OCI-LY7 (cell line): ENCODE measurements at regions not wholly inside any gene's neighbourhood (a gene's known extent, or its start where the extent isn't known, plus 50 kb on each side); places are given as distances from the start of the nearest gene placed in this dataset.

Experiments
- BruUV-seq: library from RNA; stranded (reverse); fragments of 400-500 nt; replicated peaks from 2 replicates; lab custom pipeline; 2021; lab: Mats Ljungman, UMichigan
- CTCF ChIA-PET: fragments of 300-600 bp; sonication (Branson Sonifier 250); formaldehyde crosslinking; loops from one replicate; lab custom pipeline; 2022; ENCODE audit warnings: antibody characterized with exemption; ENCODE audit not compliant: unreplicated experiment; lab: Charles Lee
- POLR2A ChIA-PET: fragments of 300-600 bp; sonication (Branson Sonifier 250); formaldehyde crosslinking; loops from one replicate; lab custom pipeline; 2022; ENCODE audit warnings: antibody characterized with exemption; lab: Charles Lee
- DNase-seq: peaks from one replicate; pipeline ENCODE4 v3.0.0-alpha.2; 2015; ENCODE audit warnings: low spot score
- H2AFZ ChIP-seq: fragments of 200-600 bp; sonication (generic), shearing (Covaris generic); 2 replicates; pipeline ENCODE4 v1.6.1; 2014; ENCODE audit warnings: mild to moderate bottlenecking, antibody characterized with exemption, low read length, moderate library complexity
- H3K27ac ChIP-seq: fragments of 200-600 bp; sonication (generic); 2 replicates; pipeline ENCODE4 v1.5.1; 2014; ENCODE audit warnings: mixed run types, low read depth, mild to moderate bottlenecking, moderate library complexity, low read length, inconsistent platforms; ENCODE audit not compliant: poor library complexity, severe bottlenecking
- H3K36me3 ChIP-seq: fragments of 200-600 bp; sonication (generic); 2 replicates; pipeline ENCODE4 v1.6.1; 2014; ENCODE audit warnings: mild to moderate bottlenecking, antibody characterized with exemption, low read length, moderate library complexity, mixed read lengths; ENCODE audit not compliant: insufficient read depth
- H3K4me1 ChIP-seq: fragments of 200-600 bp; sonication (generic); 2 replicates; pipeline ENCODE4 v1.5.1; 2014; ENCODE audit warnings: mild to moderate bottlenecking, low read length; ENCODE audit not compliant: insufficient read depth, poor library complexity, severe bottlenecking
- H3K4me2 ChIP-seq: fragments of 200-600 bp; sonication (generic); 2 replicates; pipeline ENCODE4 v1.6.1; 2014; ENCODE audit warnings: mild to moderate bottlenecking, low read length
- H3K4me3 ChIP-seq: fragments of 200-600 bp; sonication (generic); 2 replicates; pipeline ENCODE4 v1.5.1; 2014; ENCODE audit warnings: mild to moderate bottlenecking, low read depth, low read length; ENCODE audit not compliant: poor library complexity, severe bottlenecking
- H3K79me2 ChIP-seq: fragments of 200-600 bp; sonication (generic); 2 replicates; pipeline ENCODE4 v1.6.1; 2016; ENCODE audit warnings: low read depth, mild to moderate bottlenecking, low read length, moderate library complexity, mixed read lengths; ENCODE audit not compliant: insufficient read depth
- H3K9me2 ChIP-seq: fragments of 200-600 bp; sonication (generic); 2 replicates; pipeline ENCODE4 v1.6.1; 2016; ENCODE audit warnings: mild to moderate bottlenecking, low read length, mixed read lengths; ENCODE audit not compliant: insufficient read depth
- H3K9me3 ChIP-seq: fragments of 200-600 bp; sonication (generic); 2 replicates; pipeline ENCODE4 v1.6.1; 2014; ENCODE audit warnings: mild to moderate bottlenecking, mixed run types, low read length, mixed read lengths
- H4K20me1 ChIP-seq: fragments of 200-600 bp; sonication (generic); 2 replicates; pipeline ENCODE4 v1.6.1; 2014; ENCODE audit warnings: mild to moderate bottlenecking, antibody characterized with exemption, low read length, moderate library complexity, mixed read lengths; ENCODE audit not compliant: insufficient read depth
- CTCF ChIP-seq: fragments of 200-600 bp; sonication (generic); conservative IDR thresholded peaks from 2 replicates; pipeline ENCODE4 v1.5.1; 2014; ENCODE audit warnings: mild to moderate bottlenecking, antibody characterized with exemption, low read length, moderate library complexity, mixed read lengths
- EZH2phosphoT487 ChIP-seq: fragments of 200-600 bp; sonication (generic); IDR thresholded peaks from 2 replicates; pipeline ENCODE4 v1.6.1; 2018; ENCODE audit warnings: low read depth, borderline replicate concordance, mild to moderate bottlenecking, mixed run types, antibody characterized with exemption, low read length, moderate library complexity, mixed read lengths
- intact Hi-C: fragments of 100-400 bp; cut with micrococcal nuclease; formaldehyde crosslinking; loops from one replicate; pipeline ENCODE4 v1.10.0; 2022; ENCODE audit not compliant: unreplicated experiment

DNA sequence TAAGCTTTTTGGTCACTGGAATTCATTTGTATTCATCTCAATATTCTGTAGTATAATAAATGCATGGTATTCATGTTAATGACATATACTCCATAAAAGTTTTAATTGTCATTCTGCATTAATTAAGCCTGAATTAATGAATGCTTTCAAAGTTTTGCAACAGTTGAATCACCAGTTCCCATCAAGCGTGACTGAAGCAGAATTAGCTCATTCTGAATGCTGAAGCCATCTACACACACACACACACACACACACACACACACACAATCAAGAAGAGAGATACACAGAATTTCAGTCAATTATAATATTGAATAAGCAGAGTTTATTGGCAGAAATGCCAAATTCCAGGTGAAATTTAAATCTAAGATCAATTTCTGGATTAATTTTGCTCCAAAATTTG lies 252.1 kb upstream of the KCNMB2 start:
- no peak overlapping the region for H2AFZ ChIP-seq
- H3K9me3 ChIP-seq = no peaks in the 10 kb centered on the region
- CTCF ChIA-PET = interaction anchor here (0.6 kb wide), 1 partner anchor 1520 kb away, joined by 3 read pairs; no protein-coding TSS in a partner anchor
- no peaks in the 10 kb centered on the region for H3K4me1 ChIP-seq
- no peak overlapping the region for H3K27ac ChIP-seq
- BruUV-seq = no TSS peak
- intact Hi-C loops = no loop called here
- H3K9me2 ChIP-seq = no peaks in the 10 kb centered on the region
- no peak for DNase-seq
- H3K4me3 ChIP-seq = no peak overlapping the region
- TF ChIP-seq CTCF = no peak
- no peak for TF ChIP-seq EZH2phosphoT487
- POLR2A ChIA-PET = no interaction called here
- H4K20me1 ChIP-seq = no peaks in the 10 kb centered on the region
- no peaks in the 10 kb centered on the region for H3K79me2 ChIP-seq
- H3K36me3 ChIP-seq = no peaks in the 10 kb centered on the region
- no peak overlapping the region for H3K4me2 ChIP-seq

DNA sequence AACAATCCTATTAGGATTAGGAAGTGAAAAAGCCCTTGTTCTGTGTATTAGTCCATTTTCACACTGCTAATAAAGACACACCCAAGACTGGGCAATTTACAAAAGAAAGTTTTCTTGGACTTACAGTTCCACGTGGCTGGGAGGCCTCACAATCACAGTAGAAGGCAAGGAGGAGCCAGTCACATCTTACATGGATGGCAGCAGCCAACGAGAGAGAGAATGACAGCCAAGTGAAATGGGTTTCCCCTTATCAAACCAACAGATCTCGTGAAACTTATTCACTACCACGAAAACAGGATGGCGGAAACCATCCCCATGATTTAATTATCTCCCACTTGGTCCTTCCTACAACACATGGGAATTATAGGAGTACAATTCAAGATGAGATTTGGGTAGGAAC lies 248.2 kb upstream of the KCNMB2 start:
- POLR2A ChIA-PET = no interaction called here
- Histone ChIP-seq H4K20me1 (no peaks in the 10 kb centered on the region), H2AFZ (no peak overlapping the region), H3K9me2 (no peaks in the 10 kb centered on the region), H3K79me2 (no peaks in the 10 kb centered on the region), H3K36me3 (no peaks in the 10 kb centered on the region), H3K27ac (no peak overlapping the region), H3K4me3 (no peak overlapping the region), H3K4me1 (no peaks in the 10 kb centered on the region), H3K9me3 (no peaks in the 10 kb centered on the region), H3K4me2 (no peak overlapping the region)
- CTCF ChIA-PET = no interaction called here
- TF ChIP-seq EZH2phosphoT487 (no peak), CTCF (no peak)
- DNase-seq = no peak
- intact Hi-C loops = no loop called here
- BruUV-seq = no TSS peak

GRCh38 chr3:178289544-178290160 lies 246.6 kb upstream of the KCNMB2 start:
- intact Hi-C loops = no loop called here
- no peak overlapping the region for H2AFZ ChIP-seq
- POLR2A ChIA-PET = interaction anchor here (0.6 kb wide), 1 partner anchor 467 kb away, joined by 5 read pairs; no protein-coding TSS in a partner anchor
- H3K27ac ChIP-seq = no peak overlapping the region
- no peak overlapping the region for H3K4me2 ChIP-seq
- TF ChIP-seq EZH2phosphoT487 (no peak), CTCF (no peak)
- no peaks in the 10 kb centered on the region for H3K79me2 ChIP-seq
- no peak for DNase-seq
- no peaks in the 10 kb centered on the region for H3K9me3 ChIP-seq
- H3K36me3 ChIP-seq = no peaks in the 10 kb centered on the region
- no TSS peak for BruUV-seq
- no peaks in the 10 kb centered on the region for H3K9me2 ChIP-seq
- no peak overlapping the region for H3K4me3 ChIP-seq
- CTCF ChIA-PET = no interaction called here
- H4K20me1 ChIP-seq = no peaks in the 10 kb centered on the region
- no peaks in the 10 kb centered on the region for H3K4me1 ChIP-seq
